ENCODE measurements at regions not wholly inside any gene's neighbourhood (a gene's known extent, or its start where the extent isn't known, plus 50 kb on each side); places are given as distances from the start of the nearest gene placed in this dataset.

DNA sequence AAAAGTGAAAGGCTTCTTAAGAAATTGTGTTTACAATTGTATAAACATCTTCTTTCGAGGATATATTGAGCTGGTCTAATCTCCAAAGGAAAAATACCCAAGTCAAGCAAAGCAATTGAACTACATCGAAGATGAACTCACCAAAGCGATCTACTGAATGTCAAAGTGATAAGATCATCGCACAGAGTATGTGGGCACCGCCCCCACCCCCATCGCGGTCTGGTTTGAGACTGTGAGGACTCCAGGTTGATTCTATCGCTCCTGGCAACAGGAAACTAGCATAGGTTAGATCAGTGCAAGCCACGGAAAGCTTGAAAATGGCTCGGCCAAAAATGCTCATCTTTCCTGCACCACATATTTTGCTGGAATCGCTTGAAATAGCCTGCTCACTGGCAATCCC, 133.2 kb upstream of the RPS6KA2 start:
- TF ChIP-seq, protein P1, sequence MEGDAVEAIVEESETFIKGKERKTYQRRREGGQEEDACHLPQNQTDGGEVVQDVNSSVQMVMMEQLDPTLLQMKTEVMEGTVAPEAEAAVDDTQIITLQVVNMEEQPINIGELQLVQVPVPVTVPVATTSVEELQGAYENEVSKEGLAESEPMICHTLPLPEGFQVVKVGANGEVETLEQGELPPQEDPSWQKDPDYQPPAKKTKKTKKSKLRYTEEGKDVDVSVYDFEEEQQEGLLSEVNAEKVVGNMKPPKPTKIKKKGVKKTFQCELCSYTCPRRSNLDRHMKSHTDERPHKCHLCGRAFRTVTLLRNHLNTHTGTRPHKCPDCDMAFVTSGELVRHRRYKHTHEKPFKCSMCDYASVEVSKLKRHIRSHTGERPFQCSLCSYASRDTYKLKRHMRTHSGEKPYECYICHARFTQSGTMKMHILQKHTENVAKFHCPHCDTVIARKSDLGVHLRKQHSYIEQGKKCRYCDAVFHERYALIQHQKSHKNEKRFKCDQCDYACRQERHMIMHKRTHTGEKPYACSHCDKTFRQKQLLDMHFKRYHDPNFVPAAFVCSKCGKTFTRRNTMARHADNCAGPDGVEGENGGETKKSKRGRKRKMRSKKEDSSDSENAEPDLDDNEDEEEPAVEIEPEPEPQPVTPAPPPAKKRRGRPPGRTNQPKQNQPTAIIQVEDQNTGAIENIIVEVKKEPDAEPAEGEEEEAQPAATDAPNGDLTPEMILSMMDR (IDR thresholded peaks at IDR 0.05), result no peak
- no peak for TF ChIP-seq POLR2A (IDR thresholded peaks at IDR 0.05)
- no peak for TF ChIP-seq POLR2AphosphoS5 (IDR thresholded peaks at IDR 0.05)

Data from upper lobe of left lung (tissue), 4 donors.